HG03025 (cell line): ENCODE measurements at regions not wholly inside any gene's neighbourhood (a gene's known extent, or its start where the extent isn't known, plus 50 kb on each side); places are given as distances from the start of the nearest gene placed in this dataset.

Experiments used
- ATAC-seq: cut with Tn5 transposase; IDR thresholded peaks from one replicate; pipeline ENCODE4 v1.9.1; 2021; ENCODE audit warnings: mild to moderate bottlenecking, moderate library complexity; ENCODE audit not compliant: unreplicated experiment, low FRiP score

- no peak for ATAC-seq
Measured at GRCh38 chr1:69197816-69198215, 369.9 kb upstream of the LRRC7 start.

DNA sequence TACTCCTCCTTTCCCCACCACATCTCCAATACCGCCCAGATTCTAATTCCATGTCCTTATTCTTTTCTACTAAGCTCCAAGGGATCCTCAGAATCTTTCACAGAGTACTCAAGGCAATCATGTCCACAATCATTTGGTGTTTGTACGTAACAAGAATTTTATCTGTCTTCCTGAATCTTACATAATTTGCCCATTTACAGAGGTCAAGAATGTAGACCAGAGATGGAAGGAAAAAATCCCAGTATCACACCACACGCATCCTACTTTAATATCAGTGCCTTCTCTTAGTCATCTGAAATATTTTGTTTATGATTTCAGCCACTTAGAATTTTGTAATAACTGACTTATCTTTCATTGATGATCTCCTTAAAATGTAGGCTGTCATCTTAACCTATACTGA lies 366.0 kb upstream of the LRRC7 start:
- ATAC-seq, result no peak

- no peak for ATAC-seq
Measured at GRCh38 chr1:69203166-69203565, 364.6 kb upstream of the LRRC7 start.

DNA sequence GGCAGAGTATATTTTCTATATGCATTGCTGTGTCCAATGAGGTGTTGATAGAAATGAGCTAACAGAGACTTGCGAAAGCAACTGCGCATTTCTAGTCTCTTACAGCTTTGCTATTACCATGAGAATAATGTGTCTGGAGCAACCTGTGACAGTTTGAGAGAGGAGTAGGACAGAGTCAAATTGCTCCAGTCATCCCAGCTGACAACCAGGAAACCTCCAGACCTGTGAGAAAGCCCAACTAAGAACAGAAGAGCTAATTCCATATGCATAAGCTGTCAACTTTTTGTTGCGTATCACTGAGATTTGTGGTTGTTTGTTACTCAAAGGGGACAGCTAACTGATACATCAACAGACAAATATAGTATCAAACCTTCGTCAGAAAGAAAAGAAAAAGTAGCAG lies 354.1 kb upstream of the LRRC7 start:
- ATAC-seq, result no peak

- no peak for ATAC-seq
Measured at GRCh38 chr1:69215883-69216282, 351.8 kb upstream of the LRRC7 start.

GRCh38 chr1:69220672-69221071 lies 347.1 kb upstream of the LRRC7 start:
- no peak for ATAC-seq

- no peak for ATAC-seq
Measured at GRCh38 chr1:69221524-69221923, 346.2 kb upstream of the LRRC7 start.

DNA sequence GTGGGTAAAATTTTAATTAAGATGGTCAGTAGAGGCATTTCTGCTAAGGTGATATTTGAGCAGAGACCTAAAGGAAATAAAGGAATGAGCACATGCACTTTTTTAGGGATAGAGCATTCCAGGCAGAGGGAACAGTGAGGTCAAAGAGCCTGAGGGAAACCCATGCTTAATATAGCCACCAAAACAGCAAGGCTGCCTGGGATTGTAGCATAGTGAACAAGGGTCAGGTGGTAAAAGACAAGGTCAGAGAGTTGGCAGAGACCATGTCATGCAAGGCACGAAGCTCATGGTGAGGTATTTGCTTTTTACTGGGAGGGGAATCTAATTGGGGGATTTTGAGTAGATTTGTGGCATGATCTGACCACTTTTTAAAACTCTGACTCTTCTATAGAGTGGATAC lies 344.6 kb upstream of the LRRC7 start:
- no peak for ATAC-seq

DNA sequence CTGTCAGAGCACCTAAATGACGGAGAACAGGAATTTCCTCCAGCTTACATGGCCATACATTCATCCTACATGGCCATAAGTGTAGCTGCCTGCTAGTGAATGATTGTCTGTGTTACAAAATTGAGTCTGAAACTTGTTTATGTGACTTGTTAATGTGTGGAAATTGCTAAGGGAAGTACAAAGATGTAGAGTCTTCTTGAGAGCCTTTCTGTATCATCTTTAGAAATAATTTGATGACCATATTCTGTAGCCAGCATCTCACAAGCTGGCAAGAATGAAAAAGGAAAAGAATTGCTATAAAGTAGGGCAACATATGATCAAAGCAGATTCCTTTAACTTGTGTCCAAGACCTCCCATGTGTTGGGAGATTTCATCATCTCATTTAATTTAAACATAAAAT lies 339.2 kb upstream of the LRRC7 start:
- ATAC-seq, result no peak

DNA sequence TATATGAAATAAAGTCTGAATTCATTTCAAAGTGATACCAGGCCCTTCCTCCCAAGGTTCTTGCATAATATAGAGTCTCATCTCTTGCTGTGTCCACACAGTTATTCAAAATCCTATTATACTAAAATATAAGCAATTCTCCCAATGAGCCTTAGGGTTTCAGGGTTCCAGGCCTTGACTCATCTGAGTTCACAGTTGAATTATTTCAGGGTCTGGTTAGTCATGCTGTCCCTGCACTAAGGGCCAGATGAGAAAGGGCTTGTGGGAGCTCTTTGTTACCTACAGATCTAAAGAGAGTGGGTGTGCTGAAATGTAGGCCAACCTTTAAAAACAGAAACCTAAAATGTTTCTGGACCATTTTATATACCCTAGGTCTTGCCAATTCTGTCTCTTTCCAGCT lies 337.5 kb upstream of the LRRC7 start:
- no peak for ATAC-seq

GRCh38 chr1:69233463-69233862 lies 334.3 kb upstream of the LRRC7 start:
- no peak for ATAC-seq

DNA sequence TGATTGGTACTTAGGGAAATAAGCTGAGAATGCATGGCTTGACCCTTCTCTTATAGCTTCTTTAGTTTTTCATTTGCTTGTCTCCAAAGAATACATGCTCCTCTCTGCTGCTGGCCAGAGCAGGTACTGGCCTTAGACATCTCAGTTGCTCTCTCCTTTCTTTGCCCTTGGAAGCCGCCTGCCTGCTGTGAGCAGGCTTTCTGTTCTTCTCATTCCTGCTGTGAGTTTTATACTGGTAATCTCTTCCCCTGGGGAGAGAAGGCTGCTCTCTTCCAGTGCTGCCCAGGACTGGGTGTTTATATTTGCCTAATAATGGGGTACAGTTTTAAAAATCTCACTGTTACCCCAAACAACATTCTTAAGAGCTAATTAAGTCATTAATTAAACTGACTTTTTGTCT lies 323.5 kb upstream of the LRRC7 start:
- ATAC-seq, result no peak

GRCh38 chr1:69246109-69246508 lies 321.6 kb upstream of the LRRC7 start:
- ATAC-seq, result no peak

DNA sequence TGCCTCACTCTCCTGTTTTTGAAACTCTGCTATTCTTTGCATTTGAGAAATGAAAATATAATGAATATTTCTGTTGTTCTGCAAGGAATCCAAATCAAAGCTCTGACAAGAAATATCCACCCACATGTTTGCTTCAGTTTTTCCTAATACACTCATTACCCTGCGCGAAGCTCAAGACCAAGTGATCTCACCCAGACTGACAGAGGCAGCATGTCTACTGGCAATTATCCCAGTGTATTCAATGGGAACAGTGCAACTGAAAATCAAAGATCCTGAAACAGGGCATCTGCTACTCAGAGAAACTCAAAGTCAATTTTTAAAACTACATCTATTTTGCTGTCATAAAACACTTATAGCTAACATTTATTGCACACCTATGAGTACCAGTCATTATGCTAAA lies 321.0 kb upstream of the LRRC7 start:
- no peak for ATAC-seq

- ATAC-seq, result no peak
Measured at GRCh38 chr1:69252696-69253095, 315.0 kb upstream of the LRRC7 start.

DNA sequence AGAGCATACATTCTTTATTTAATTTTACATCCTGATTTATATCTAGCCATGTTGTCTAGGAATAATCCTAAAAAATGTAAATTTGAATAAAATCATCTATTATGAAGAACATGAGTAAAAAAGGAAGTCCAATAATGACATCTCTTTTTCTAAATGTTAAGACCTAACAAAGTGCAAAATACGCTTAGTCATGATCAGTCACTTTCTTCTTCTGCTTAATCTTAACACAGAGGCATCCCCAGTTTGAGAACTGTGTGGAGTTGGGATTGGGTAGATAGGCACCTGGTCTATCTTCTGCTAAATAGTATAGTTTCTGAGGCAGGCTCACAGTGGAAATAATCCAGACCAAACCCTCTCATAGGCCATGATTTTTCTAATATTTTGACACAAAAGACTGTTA lies 311.7 kb upstream of the LRRC7 start:
- ATAC-seq, result no peak

DNA sequence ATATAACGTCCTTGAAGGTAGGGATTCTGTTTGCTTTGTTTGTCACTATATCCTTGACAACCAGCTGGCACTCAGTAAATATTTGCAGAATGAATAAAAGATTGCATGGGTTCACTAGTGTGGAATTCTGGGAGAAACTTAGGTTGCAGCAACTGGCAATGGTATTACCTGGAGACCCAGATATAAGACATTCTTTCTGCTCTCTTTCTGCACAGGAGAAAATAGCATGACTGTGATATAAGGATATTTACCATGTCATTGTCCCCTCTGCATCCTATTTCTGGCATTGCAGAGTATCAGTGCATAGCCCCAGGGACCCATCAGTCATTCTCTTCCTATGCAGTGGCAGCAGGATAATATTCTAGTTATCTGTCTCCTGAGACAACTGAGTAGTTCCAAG lies 308.9 kb upstream of the LRRC7 start:
- no peak for ATAC-seq

DNA sequence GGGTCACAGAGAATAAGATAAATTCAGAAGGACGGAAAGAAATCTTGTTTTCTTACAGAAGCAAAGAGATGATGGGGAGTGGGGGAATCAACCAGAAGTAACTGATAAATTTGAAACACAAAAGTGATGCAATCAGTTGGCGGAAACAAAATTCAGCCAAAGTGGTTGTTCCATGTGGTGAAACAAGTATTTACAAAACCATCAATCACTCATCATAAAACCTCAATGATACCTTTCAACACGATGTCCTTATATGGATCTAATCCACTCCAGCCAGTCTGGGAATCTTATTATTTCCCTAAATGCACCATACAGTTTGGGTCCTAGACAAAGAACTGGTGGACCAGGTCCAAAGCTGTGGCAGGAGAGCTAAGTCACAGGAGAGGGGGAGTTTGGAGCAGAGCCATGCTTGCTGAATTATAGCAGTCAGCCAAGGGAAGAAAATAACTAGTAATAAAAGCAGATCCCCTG lies 303.8 kb upstream of the LRRC7 start:
- ATAC-seq, result no peak

DNA sequence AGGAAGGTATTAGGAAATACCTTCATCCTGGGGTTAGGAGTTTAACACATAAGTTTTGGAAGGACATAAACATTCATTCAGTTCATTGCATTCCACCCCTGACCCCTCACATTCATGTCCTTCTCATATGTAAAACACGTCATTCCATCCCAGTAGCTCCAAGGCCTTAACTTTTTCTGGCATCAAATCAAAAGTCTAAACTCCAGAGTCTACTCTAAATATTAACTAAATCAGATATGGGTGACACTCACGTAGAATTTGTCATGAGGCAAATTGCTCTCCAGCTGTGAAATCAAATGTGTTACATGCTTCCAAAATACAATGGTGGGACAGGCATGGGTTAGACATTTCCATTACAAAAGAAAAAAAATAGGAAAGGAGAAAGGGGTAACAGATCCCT lies 298.2 kb upstream of the LRRC7 start:
- ATAC-seq, result no peak

DNA sequence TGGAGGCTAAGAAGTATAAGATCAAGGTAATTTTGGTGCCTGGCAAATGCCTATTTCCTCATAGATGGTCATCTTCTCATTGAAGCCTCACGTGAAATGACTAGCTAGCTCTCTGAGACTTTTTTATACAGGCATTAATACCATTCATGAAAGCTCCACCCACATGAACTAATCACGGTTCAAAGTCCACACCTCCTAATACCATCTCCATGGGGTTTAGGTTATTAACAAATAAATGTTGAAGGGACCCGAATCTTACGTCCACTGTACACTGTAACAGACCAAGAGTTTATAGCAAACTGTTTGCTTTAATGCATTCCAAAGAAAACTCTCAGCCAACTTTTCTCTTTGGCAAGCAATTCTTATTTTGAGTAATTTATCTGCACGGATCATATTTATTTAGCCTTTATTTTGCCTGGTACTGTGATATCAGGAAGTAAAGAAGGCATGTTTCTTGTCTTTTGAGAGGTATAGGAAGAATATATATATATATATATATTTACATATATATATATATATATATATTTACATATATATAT lies 296.1 kb upstream of the LRRC7 start:
- no peak for ATAC-seq

DNA sequence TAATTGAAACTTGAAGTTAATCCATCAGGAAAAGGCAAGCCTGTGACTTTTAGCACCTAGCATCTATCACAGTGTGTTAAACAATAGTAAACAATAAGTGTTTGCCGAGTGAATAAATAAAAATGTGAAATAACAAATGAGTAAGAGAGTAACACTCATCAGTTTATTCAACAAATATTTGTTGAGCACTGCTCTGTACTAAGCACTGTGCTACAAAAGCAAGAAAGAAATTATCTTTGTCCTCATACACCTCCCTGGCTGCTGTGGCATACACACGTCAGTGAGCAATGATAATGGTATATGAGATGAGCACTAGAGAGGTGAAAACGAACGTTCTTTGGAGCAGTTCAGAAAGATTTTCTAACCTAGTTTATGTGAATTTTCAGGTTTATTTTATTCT lies 295.0 kb upstream of the LRRC7 start:
- no peak for ATAC-seq

- no peak for ATAC-seq
Measured at GRCh38 chr1:69278923-69279322, 288.8 kb upstream of the LRRC7 start.

DNA sequence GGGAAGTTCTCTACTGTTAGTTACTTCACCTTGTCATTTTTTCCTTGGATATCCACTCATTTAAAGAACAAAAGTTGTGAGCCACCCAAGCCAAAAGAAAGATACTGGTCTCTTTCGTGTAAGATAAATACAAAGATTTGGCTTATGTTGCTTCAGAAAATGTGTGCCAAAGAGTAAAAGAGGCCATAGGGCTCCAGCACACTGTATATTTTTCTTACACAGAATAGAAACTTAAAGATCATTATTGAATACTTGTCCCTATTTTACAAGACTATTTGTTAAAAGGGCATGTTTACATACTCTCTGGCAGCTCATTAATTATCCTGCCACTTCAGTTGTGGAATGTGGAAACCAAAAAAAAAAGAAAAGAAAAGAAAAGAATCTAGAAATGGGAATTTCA lies 284.2 kb upstream of the LRRC7 start:
- no peak for ATAC-seq
